ENCODE measurements at regions not wholly inside any gene's neighbourhood (a gene's known extent, or its start where the extent isn't known, plus 50 kb on each side); places are given as distances from the start of the nearest gene placed in this dataset.

GRCh38 chr11:105324156-105324555 is 184.6 kb upstream of the CARD18 start:
- DNase-seq (ENCODE audit: low read depth): no peak
- no peak overlapping the region for H3K4me3 ChIP-seq (ENCODE audit: low read depth, low read length)
- TF ChIP-seq, protein P1, sequence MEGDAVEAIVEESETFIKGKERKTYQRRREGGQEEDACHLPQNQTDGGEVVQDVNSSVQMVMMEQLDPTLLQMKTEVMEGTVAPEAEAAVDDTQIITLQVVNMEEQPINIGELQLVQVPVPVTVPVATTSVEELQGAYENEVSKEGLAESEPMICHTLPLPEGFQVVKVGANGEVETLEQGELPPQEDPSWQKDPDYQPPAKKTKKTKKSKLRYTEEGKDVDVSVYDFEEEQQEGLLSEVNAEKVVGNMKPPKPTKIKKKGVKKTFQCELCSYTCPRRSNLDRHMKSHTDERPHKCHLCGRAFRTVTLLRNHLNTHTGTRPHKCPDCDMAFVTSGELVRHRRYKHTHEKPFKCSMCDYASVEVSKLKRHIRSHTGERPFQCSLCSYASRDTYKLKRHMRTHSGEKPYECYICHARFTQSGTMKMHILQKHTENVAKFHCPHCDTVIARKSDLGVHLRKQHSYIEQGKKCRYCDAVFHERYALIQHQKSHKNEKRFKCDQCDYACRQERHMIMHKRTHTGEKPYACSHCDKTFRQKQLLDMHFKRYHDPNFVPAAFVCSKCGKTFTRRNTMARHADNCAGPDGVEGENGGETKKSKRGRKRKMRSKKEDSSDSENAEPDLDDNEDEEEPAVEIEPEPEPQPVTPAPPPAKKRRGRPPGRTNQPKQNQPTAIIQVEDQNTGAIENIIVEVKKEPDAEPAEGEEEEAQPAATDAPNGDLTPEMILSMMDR (IDR thresholded peaks at IDR 0.05; ENCODE audit: control insufficient read depth, extremely low read depth, insufficient read depth): no peak

DNA sequence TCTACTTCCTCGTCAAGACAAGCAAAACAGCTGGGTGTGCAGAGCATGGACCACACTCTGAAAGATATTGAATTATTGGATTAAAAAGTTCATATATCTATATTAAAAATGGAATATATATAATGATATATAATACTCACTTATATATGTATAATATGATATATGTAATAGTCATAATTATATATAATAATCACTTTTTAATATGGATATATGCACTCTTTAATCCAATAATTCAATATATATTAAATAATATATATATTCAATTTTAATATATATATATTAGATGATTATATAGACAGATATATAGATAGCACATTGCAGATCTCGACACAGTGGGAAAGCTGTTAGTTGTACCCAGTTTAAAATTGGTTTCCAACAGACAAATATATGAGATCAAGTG is 182.1 kb upstream of the CARD18 start:
- TF ChIP-seq, protein P1 (IDR thresholded peaks at IDR 0.05; ENCODE audit: control insufficient read depth, extremely low read depth, insufficient read depth): no peak

DNA sequence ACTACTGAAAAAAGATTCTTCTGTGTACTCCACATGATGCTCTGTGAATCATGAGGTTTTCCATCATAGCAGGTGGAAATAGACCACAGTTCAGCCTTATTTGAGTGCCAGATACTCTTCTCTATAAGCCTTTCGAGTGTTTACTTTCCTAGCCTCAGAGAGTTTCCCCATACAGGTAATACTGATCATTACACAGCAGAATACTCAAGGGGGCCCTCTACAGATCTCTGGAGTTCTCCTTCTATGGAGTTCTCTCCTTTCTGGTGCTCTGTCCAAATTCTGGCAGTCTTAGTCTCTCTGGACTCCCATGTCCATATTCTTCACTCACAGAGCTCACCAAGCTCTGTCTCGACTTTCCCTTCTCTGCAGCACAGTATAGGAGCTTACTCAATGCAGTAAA is 175.7 kb upstream of the CARD18 start:
- TF ChIP-seq, protein P1 (IDR thresholded peaks at IDR 0.05; ENCODE audit: control insufficient read depth, extremely low read depth, insufficient read depth): 0 out of 2 replicates have a peak, but pooled peaks have one; percentile 1
- no peak for DNase-seq (ENCODE audit: low read depth)

More for the DNA sequence above, 182.1 kb upstream of the CARD18 start:
- DNase-seq (ENCODE audit: low read depth): no peak
- no peak overlapping the region for H3K4me3 ChIP-seq (ENCODE audit: low read depth, low read length)

DNA sequence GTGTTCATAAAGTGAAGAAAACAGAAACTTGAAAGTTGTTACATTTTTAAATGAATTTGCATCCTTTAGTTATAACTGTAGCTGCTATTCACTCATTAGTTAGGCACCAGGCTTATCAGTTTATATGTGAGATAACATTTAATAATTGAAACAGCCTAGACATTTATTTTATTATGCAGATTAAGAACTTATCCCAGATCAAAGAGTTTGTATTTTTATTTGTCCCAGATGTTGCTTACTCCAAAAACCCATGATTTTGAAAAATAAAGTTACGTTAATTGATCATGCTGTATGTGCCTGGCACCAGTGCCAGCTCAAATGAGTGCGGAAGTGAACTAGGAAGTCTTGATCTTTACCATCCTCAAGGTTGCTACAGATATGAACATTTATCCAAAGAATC is 172.7 kb upstream of the CARD18 start:
- no peak overlapping the region for H3K4me3 ChIP-seq (ENCODE audit: low read depth, low read length)
- DNase-seq (ENCODE audit: low read depth): no peak
- TF ChIP-seq, protein P1 (IDR thresholded peaks at IDR 0.05; ENCODE audit: control insufficient read depth, extremely low read depth, insufficient read depth): no peak

More for the DNA sequence above, 175.7 kb upstream of the CARD18 start:
- H3K4me3 ChIP-seq (ENCODE audit: low read depth, low read length): no peak overlapping the region

- no peak overlapping the region for H3K4me3 ChIP-seq (ENCODE audit: low read depth, low read length)
- TF ChIP-seq, protein P1 (IDR thresholded peaks at IDR 0.05; ENCODE audit: control insufficient read depth, extremely low read depth, insufficient read depth): no peak
- DNase-seq (ENCODE audit: low read depth): no peak
These were observed 159.1 kb upstream of the CARD18 start for GRCh38 chr11:105298630-105299029.

GRCh38 chr11:105298174-105298573 is 158.6 kb upstream of the CARD18 start:
- H3K4me3 ChIP-seq (ENCODE audit: low read depth, low read length): no peak overlapping the region
- TF ChIP-seq, protein P1 (IDR thresholded peaks at IDR 0.05; ENCODE audit: control insufficient read depth, extremely low read depth, insufficient read depth): no peak
- DNase-seq (ENCODE audit: low read depth): no peak

DNA sequence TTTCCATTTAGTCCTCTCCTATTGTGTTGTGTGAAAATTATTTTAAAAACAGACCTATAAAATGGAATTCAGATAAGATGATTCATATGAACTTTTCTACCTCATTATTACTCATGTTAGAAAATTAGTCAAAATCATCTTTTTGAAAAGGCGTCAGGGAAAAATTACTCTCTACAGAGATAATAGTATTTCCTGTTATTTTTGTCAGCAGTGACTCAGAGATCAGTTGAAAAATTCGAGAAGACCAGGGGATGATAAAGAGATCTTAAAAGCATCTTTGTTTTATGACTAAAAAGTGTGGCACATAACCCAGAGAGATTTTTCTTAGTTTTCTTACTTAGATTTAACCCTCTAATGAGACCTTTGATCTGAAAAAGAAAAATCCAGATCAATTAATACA is 157.9 kb upstream of the CARD18 start:
- no peak overlapping the region for H3K4me3 ChIP-seq (ENCODE audit: low read depth, low read length)
- TF ChIP-seq, protein P1 (IDR thresholded peaks at IDR 0.05; ENCODE audit: control insufficient read depth, extremely low read depth, insufficient read depth): no peak
- DNase-seq (ENCODE audit: low read depth): no peak
